Motor neuron (in vitro differentiated cells): ENCODE measurements at regions not wholly inside any gene's neighbourhood (a gene's known extent, or its start where the extent isn't known, plus 50 kb on each side); places are given as distances from the start of the nearest gene placed in this dataset.
"Not testable (repeated sequence)": the region's sequence is repeated elsewhere in the genome, so short reads cannot be mapped to it uniquely, and the experiment has no call there.

Experiments used
- ATAC-seq, 8 experiments: fragments of 200-7000 bp; cut with Tn5 transposase; replicated peaks in 6 of 8; 2 replicates each; pipeline ENCODE4 v1.8.0; 2021; ENCODE audit warnings: mild to moderate bottlenecking in 8 of 8, moderate library complexity in 8 of 8
- H3K27ac ChIP-seq, 2 donors: fragments of 250-450 bp; sonication (Bioruptor Pico); 2 replicates each; pipeline ENCODE4 v1.9.0; 2021; ENCODE audit warnings: antibody characterized with exemption in 2 of 2, mild to moderate bottlenecking in 2 of 2, moderate library complexity in 1 of 2
- H3K4me1 ChIP-seq, 2 donors: fragments of 250-450 bp; sonication (Bioruptor Pico); replicated peaks in 1 of 2; 2 replicates each; pipeline ENCODE4 v1.6.1; 2021; ENCODE audit warnings: antibody characterized with exemption in 2 of 2, mild to moderate bottlenecking in 2 of 2, moderate library complexity in 1 of 2
- H3K4me3 ChIP-seq, 5 donors: fragments of 250-450 bp; sonication (Bioruptor Pico); 2 replicates each; pipeline ENCODE4 v1.9.0; 2021; ENCODE audit warnings: antibody characterized with exemption in 5 of 5, mild to moderate bottlenecking in 5 of 5, moderate library complexity in 4 of 5
- WGBS, 10 experiments: fragments of 450-650 bp; shearing (Covaris generic); methylation state at CpG; one replicate each; pipeline ENCODE4 v1.0.0; 2022; 5-methylcytosine and 5-hydroxymethylcytosine counted together
- in situ Hi-C, 9 experiments: fragments of 400-800 bp; cut with MboI; loops; one replicate each; pipeline ENCODE4 v1.15.0; 2021; ENCODE audit warnings: low sequenced_read_pairs in 9 of 9, low pct_unique_long_range_greater_than_20kb in 2 of 9; ENCODE audit not compliant: unreplicated experiment in 9 of 9

GRCh38 chr10:6921026-6921425 lies 340.9 kb upstream of the PRKCQ start:
- H3K4me3 ChIP-seq, ATAC-seq, H3K27ac ChIP-seq: not testable (repeated sequence)
- peaks cover 3 to 14% of the 10 kb centered on the region in 2 donors for H3K4me1 ChIP-seq
- in situ Hi-C loops, result loop anchor here in 2 of 9 experiments (25.0 kb wide), 1 partner anchor 491 kb away; the partner anchor contains the start of gene SFMBT2 (in 2 of the 2)
- whole genome bisulfite sequencing, 10 experiments, result 74 to 91% (median 86%) methylated on average over 2 to 10 of the region's 16 CpGs; no CpG with 5 or more reads in 2 of the 10 experiments

GRCh38 chr10:6920072-6921019 lies 340.3 kb upstream of the PRKCQ start:
- in situ Hi-C loops, result loop anchor here in 2 of 9 experiments (25.0 kb wide), 1 partner anchor 492 kb away; the partner anchor contains the start of gene SFMBT2 (in 2 of the 2)
- peak; percentile 38 to 100 (median 98) for ATAC-seq
- Histone ChIP-seq H3K4me3 (no peak overlapping the region), H3K4me1 (peaks cover 3 to 14% of the 10 kb centered on the region in 2 donors), H3K27ac (no peak overlapping the region)
- WGBS, 10 experiments, result 27 to 86% (median 57%) methylated on average over 1 to 19 of the region's 26 CpGs

- H3K27ac ChIP-seq, result no peak overlapping the region
- in situ Hi-C loops, result loop anchor here in 2 of 9 experiments (25.0 kb wide), 1 partner anchor 493 kb away; the partner anchor contains the start of gene SFMBT2 (in 2 of the 2)
- no peak for ATAC-seq
- peaks cover 3 to 14% of the 10 kb centered on the region in 2 donors for H3K4me1 ChIP-seq
- H3K4me3 ChIP-seq, result no peak overlapping the region
- WGBS, 10 experiments, result 37 to 100% (median 83%) methylated on average over 1 to 2 of the region's 2 CpGs; no CpG with 5 or more reads in 3 of the 10 experiments
Observed at GRCh38 chr10:6919077-6919476, 339.0 kb upstream of the PRKCQ start.

GRCh38 chr10:6918305-6918704 lies 338.2 kb upstream of the PRKCQ start:
- Histone ChIP-seq H3K27ac (no peak overlapping the region), H3K4me1 (peaks cover 3 to 17% of the 10 kb centered on the region in 2 donors), H3K4me3 (no peak overlapping the region)
- peak in 1 of 8 experiments; percentile 40 for ATAC-seq
- in situ Hi-C loops, result loop anchor here in 2 of 9 experiments (25.0 kb wide), 1 partner anchor 494 kb away; the partner anchor contains the start of gene SFMBT2 (in 2 of the 2)
- WGBS, 10 experiments, result 22 to 100% (median 72%) methylated on average over 1 to 6 of the region's 6 CpGs; no CpG with 5 or more reads in 3 of the 10 experiments

- peaks cover 3 to 27% of the 10 kb centered on the region in 2 donors for H3K4me1 ChIP-seq
- H3K4me3 ChIP-seq, result no peak overlapping the region
- in situ Hi-C loops, result loop anchor here in 2 of 9 experiments (25.0 kb wide), 1 partner anchor 495 kb away; the partner anchor contains the start of gene SFMBT2 (in 2 of the 2)
- H3K27ac ChIP-seq, result no peak overlapping the region
- peak in 2 of 8 experiments; percentile 18 to 38 for ATAC-seq
- 10 to 98% (median 76%) methylated on average over 2 to 6 of the region's 6 CpGs; no CpG with 5 or more reads in 3 of the 10 experiments for WGBS, 10 experiments
Observed at GRCh38 chr10:6917125-6917524, 337.0 kb upstream of the PRKCQ start.

- in situ Hi-C loops, result loop anchor here in 2 of 9 experiments (25.0 kb wide), 1 partner anchor 496 kb away; the partner anchor contains the start of gene SFMBT2 (in 2 of the 2)
- peaks cover 3 to 27% of the 10 kb centered on the region in 2 donors for H3K4me1 ChIP-seq
- WGBS, 10 experiments, result 36 to 94% (median 74%) methylated on average over 2 of the region's 2 CpGs; no CpG with 5 or more reads in 2 of the 10 experiments
- no peak for ATAC-seq
- no peak overlapping the region for H3K27ac ChIP-seq
- no peak overlapping the region for H3K4me3 ChIP-seq
Observed at GRCh38 chr10:6916601-6917000, 336.5 kb upstream of the PRKCQ start.

GRCh38 chr10:6915307-6915706 lies 335.2 kb upstream of the PRKCQ start:
- H3K27ac ChIP-seq, result no peak overlapping the region
- H3K4me3 ChIP-seq, result no peak overlapping the region
- in situ Hi-C loops, result loop anchor here in 2 of 9 experiments (25.0 kb wide), 1 partner anchor 497 kb away; the partner anchor contains the start of gene SFMBT2 (in 2 of the 2)
- no peak for ATAC-seq
- H3K4me1 ChIP-seq, result peaks cover 10 to 37% of the 10 kb centered on the region in 2 donors
- WGBS, 10 experiments, result 0 to 100% (median 75%) methylated on average over 1 to 2 of the region's 3 CpGs; no CpG with 5 or more reads in 5 of the 10 experiments

- no peak overlapping the region for H3K4me3 ChIP-seq
- in situ Hi-C loops, result loop anchor here in 2 of 9 experiments (25.0 kb wide), 1 partner anchor 499 kb away; the partner anchor contains the start of gene SFMBT2 (in 2 of the 2)
- WGBS, 10 experiments, result 0 to 82% (median 40%) methylated on average over 1 to 2 of the region's 2 CpGs; no CpG with 5 or more reads in 2 of the 10 experiments
- H3K27ac ChIP-seq, result no peak overlapping the region
- peaks cover 16 to 46% of the 10 kb centered on the region in 2 donors for H3K4me1 ChIP-seq
- no peak for ATAC-seq
Observed at GRCh38 chr10:6912929-6913328, 332.9 kb upstream of the PRKCQ start.

- peaks cover 16 to 41% of the 10 kb centered on the region in 2 donors for H3K4me1 ChIP-seq
- no peak overlapping the region for H3K4me3 ChIP-seq
- no peak overlapping the region for H3K27ac ChIP-seq
- WGBS, 10 experiments, result 7 to 83% (median 36%) methylated on average over 1 to 5 of the region's 5 CpGs; no CpG with 5 or more reads in 2 of the 10 experiments
- ATAC-seq, result peak in 3 of 8 experiments; percentile 12 to 46 (median 42)
- in situ Hi-C loops, result loop anchor here in 2 of 9 experiments (25.0 kb wide), 1 partner anchor 500 kb away; the partner anchor contains the start of gene SFMBT2 (in 2 of the 2)
Observed at GRCh38 chr10:6912424-6912823, 332.3 kb upstream of the PRKCQ start.

- WGBS, 10 experiments, result 80% methylated on average over 1 of the region's 2 CpGs; no CpG with 5 or more reads in 9 of the 10 experiments
- no peak overlapping the region for H3K4me3 ChIP-seq
- no peak for ATAC-seq
- in situ Hi-C loops, result loop anchor here in 2 of 9 experiments (25.0 kb wide), 1 partner anchor 500 kb away; the partner anchor contains the start of gene SFMBT2 (in 2 of the 2)
- peaks cover 13 to 37% of the 10 kb centered on the region in 2 donors for H3K4me1 ChIP-seq
- H3K27ac ChIP-seq, result peak overlapping the region in 1 of 2 donors; percentile 26
Observed at GRCh38 chr10:6912021-6912420, 331.9 kb upstream of the PRKCQ start.

GRCh38 chr10:6909905-6910560 lies 330.0 kb upstream of the PRKCQ start:
- H3K4me3 ChIP-seq, result no peak overlapping the region
- in situ Hi-C loops, result loop anchor here in 2 of 9 experiments (25.0 kb wide), 1 partner anchor 502 kb away; the partner anchor contains the start of gene SFMBT2 (in 2 of the 2)
- WGBS, 10 experiments, result 0 to 80% (median 27%) methylated on average over 1 to 6 of the region's 6 CpGs; no CpG with 5 or more reads in 1 of the 10 experiments
- peak in 5 of 8 experiments; percentile 75 to 88 (median 86) for ATAC-seq
- H3K4me1 ChIP-seq, result peaks cover 13 to 33% of the 10 kb centered on the region in 2 donors
- peak overlapping the region; percentile 6 to 60 for H3K27ac ChIP-seq
